AG09309 (cell line): ENCODE measurements at regions not wholly inside any gene's neighbourhood (a gene's known extent, or its start where the extent isn't known, plus 50 kb on each side); places are given as distances from the start of the nearest gene placed in this dataset.

Source experiments
- DNase-seq: peaks from one replicate; pipeline ENCODE4 v3.0.0-alpha.2; 2010; ENCODE audit warnings: low read depth
- H3K4me3 ChIP-seq: 2 replicates; pipeline ENCODE4 v1.5.1; 2011; ENCODE audit warnings: mild to moderate bottlenecking, low read depth, low read length, moderate library complexity; ENCODE audit not compliant: control insufficient read depth
- TF ChIP-seq, protein P1 (sequence below): IDR thresholded peaks from 2 replicates; pipeline ENCODE4 v1.5.1; 2011; ENCODE audit warnings: mild to moderate bottlenecking, low read depth, low read length, inconsistent platforms; ENCODE audit not compliant: insufficient read depth, control insufficient read depth; ENCODE audit errors: missing control alignments

GRCh38 chr14:87230726-87231125 lies 762.3 kb downstream of the GALC start:
- TF ChIP-seq, protein P1, sequence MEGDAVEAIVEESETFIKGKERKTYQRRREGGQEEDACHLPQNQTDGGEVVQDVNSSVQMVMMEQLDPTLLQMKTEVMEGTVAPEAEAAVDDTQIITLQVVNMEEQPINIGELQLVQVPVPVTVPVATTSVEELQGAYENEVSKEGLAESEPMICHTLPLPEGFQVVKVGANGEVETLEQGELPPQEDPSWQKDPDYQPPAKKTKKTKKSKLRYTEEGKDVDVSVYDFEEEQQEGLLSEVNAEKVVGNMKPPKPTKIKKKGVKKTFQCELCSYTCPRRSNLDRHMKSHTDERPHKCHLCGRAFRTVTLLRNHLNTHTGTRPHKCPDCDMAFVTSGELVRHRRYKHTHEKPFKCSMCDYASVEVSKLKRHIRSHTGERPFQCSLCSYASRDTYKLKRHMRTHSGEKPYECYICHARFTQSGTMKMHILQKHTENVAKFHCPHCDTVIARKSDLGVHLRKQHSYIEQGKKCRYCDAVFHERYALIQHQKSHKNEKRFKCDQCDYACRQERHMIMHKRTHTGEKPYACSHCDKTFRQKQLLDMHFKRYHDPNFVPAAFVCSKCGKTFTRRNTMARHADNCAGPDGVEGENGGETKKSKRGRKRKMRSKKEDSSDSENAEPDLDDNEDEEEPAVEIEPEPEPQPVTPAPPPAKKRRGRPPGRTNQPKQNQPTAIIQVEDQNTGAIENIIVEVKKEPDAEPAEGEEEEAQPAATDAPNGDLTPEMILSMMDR: no peak
- no peak overlapping the region for H3K4me3 ChIP-seq
- DNase-seq: no peak

- TF ChIP-seq, protein P1: no peak
- H3K4me3 ChIP-seq: no peak overlapping the region
- DNase-seq: no peak
These were observed 763.9 kb downstream of the GALC start for GRCh38 chr14:87229131-87229530.

DNA sequence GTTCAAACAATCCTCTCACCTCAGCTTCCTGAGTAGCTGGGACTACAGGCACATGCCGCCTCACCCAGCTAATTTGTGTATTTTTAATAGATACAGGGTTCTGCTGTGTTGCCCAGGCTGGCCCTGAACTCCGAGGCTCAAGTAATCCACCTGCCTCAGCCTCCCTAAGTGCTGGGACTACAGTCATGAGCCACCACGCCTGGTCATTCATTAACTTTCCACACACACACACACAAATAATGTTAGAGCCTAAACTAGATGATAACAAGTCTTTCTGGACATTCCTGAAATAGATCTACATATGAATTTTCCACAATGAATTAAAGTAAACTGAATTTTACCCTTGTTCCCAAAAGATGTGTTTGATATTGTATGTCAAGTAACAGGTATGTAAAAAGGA lies 776.0 kb downstream of the GALC start:
- H3K4me3 ChIP-seq: no peak overlapping the region
- TF ChIP-seq, protein P1: no peak
- DNase-seq: no peak

DNA sequence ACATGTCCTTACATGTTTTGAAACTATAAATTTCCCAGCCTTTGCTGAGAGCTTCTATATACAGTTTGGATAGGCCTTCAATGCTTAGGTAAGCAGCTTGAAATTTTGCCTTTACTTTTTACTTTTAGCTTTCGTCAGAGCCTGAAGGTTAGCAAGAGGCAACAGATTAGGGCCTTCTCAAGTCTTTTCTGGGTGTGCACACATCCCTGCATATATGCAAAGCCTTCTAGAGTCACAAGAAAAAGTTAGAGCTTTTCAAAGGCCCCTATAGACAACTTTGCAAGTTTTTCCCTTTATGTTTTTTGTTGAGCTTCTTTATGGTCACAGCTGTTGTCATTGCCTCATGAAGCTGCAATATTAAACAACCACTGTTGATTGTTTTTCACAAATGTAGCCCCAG lies 778.4 kb downstream of the GALC start:
- no peak overlapping the region for H3K4me3 ChIP-seq
- DNase-seq: no peak
- TF ChIP-seq, protein P1: no peak

DNA sequence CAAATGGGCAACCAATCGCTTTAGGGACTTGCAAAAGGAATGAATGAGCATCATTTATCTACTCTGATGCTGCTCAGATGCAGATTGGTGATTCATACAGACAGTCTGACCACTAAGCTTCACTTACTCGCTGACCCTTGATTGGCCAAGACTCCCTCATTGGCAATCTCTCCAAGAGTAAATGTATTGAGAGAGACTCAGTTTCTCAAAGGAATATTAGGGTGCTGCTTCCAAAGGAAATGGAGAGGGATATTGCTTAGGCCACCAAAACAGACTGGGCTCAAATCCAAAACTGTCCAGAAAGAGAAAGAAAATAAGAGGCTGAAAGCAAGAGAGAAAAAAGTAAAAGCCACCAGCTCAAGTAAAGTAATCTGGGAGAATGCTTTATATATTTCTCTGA lies 785.2 kb downstream of the GALC start:
- DNase-seq: no peak
- TF ChIP-seq, protein P1: no peak
- H3K4me3 ChIP-seq: no peak overlapping the region

- DNase-seq: no peak
- no peak overlapping the region for H3K4me3 ChIP-seq
- TF ChIP-seq, protein P1: no peak
These were observed 787.2 kb downstream of the GALC start for GRCh38 chr14:87205811-87206210.

- no peak overlapping the region for H3K4me3 ChIP-seq
- TF ChIP-seq, protein P1: no peak
- DNase-seq: no peak
These were observed 789.6 kb downstream of the GALC start for GRCh38 chr14:87203346-87203745.
